ENCODE measurements at regions not wholly inside any gene's neighbourhood (a gene's known extent, or its start where the extent isn't known, plus 50 kb on each side); places are given as distances from the start of the nearest gene placed in this dataset.

DNA sequence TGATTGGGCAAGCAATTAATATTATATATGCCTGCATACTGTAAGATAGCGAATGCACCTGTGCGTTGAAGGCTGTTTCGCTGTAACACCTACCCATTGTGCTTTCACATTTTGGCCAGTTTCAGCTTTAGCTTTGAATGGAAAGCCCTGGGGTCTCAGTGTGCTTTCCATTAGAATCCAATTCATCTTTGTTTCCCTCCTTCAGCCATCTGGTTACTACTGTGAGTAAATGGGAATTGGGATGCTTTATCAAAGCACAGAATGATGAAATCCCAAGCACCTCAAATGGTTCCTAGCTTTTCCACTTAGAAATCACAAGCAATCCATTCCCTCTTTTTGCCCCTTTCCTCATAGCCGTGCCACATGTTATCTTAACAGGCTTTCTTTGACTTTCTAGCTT, 127.1 kb downstream of the HDGFL1 start:
- no peak for TF ChIP-seq POLR2A (IDR thresholded peaks at IDR 0.05; ENCODE audit: low read depth)
- TF ChIP-seq, protein P1, sequence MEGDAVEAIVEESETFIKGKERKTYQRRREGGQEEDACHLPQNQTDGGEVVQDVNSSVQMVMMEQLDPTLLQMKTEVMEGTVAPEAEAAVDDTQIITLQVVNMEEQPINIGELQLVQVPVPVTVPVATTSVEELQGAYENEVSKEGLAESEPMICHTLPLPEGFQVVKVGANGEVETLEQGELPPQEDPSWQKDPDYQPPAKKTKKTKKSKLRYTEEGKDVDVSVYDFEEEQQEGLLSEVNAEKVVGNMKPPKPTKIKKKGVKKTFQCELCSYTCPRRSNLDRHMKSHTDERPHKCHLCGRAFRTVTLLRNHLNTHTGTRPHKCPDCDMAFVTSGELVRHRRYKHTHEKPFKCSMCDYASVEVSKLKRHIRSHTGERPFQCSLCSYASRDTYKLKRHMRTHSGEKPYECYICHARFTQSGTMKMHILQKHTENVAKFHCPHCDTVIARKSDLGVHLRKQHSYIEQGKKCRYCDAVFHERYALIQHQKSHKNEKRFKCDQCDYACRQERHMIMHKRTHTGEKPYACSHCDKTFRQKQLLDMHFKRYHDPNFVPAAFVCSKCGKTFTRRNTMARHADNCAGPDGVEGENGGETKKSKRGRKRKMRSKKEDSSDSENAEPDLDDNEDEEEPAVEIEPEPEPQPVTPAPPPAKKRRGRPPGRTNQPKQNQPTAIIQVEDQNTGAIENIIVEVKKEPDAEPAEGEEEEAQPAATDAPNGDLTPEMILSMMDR (IDR thresholded peaks at IDR 0.05), result no peak

All from esophagus muscularis mucosa (tissue), 3 donors.